GM11168 (cell line): ENCODE measurements at regions not wholly inside any gene's neighbourhood (a gene's known extent, or its start where the extent isn't known, plus 50 kb on each side); places are given as distances from the start of the nearest gene placed in this dataset.

ENCODE experiments used
- in situ Hi-C: fragments of 300-500 bp; cut with MboI; formaldehyde crosslinking; loops from one replicate; pipeline ENCODE4 v1.12.0; 2022; ENCODE audit warnings: low sequenced_read_pairs; ENCODE audit not compliant: unreplicated experiment

DNA sequence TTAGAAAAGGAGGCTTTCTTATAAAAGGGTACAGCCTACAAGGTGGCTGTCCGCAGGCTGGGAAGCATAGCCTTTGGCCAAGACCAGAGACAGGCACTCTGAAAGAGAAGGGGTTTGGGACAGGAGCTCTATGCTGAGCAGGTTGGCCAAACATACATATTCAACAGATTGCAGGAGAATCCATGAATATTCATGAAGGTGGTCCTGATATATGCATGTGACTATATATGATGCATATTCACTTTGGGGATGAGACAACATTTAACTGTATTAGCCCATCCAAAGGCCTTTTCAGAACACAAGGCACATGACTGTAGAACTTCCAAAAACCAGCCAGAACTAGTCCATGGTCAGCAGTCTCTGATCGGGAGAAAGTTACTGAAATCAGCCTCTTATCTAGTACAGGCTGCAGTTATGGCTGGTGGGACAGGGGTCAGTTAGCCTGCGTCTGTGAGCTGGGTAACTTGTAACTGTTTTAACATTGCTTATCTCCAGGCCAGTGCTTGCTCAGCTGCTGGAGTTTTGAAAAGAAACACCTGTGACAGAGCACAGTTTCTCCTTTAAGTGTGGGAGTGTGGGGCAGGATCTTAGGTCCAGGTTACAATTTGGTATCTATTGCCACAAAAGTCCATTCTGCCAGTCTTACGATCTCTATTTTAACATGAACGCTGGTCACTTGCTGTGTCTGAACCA lies 924.2 kb downstream of the UQCRFS1 start:
- in situ Hi-C loops = no loop called here

DNA sequence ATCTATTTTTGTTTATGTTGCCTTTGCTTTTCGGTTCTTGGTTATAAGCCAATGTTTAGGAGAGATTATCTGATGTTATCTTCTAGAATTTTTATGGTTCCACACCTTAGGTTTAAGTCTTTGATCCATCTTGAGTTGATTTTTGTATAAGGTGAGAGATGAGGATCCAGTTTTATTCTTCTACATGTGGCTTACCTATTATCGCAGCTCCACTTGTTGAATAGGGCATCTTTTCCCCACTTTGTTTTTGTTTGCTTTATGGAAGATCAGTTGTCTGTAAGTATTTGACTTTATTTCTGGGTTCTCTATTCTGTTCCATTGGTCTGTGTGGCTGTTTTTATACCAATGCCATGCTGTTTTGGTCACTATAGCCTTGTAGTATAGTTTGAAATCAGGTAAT lies 927.0 kb downstream of the UQCRFS1 start:
- in situ Hi-C loops = no loop called here

DNA sequence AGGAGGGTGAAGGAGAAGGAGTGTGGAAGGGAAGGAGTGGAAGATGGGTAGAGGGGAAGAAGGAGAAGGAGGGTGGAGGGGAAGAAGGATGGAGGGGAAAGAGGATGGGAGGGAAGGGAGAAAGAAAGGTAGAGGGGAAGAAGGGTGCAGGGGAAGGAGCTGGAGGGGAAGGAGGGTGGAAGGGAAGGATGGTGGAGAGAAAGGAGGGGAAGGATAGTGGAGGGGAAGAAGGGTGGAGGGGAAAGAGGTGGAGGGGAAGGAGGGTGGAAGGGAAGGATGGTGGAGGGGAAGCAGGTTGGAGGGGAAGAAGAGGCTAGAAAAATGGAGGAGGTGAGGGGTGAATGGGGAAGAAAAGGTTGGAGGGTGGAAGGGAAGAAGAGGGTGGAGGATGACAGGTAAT lies 927.9 kb downstream of the UQCRFS1 start:
- in situ Hi-C loops = no loop called here

DNA sequence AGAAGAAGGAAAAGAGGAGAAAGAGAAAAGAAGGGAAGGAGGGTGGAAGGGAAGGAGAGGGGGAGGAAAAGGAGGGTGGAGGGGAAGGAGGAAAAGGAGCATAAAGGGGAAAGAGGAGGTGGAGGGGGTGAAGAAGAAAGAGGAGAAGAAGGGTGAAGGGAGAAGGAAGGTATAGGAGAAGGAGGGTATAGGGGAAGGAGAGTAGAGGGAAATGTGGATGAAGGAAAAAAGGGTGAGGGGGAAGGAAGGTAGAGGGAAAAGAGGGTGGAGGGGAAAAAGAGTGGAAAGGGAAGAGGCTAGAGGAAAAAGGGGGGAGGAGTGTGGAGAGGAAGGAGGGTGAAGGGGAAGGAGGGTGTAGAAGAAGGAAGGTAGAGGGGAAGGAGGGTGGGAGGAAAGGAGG lies 928.6 kb downstream of the UQCRFS1 start:
- in situ Hi-C loops = no loop called here

DNA sequence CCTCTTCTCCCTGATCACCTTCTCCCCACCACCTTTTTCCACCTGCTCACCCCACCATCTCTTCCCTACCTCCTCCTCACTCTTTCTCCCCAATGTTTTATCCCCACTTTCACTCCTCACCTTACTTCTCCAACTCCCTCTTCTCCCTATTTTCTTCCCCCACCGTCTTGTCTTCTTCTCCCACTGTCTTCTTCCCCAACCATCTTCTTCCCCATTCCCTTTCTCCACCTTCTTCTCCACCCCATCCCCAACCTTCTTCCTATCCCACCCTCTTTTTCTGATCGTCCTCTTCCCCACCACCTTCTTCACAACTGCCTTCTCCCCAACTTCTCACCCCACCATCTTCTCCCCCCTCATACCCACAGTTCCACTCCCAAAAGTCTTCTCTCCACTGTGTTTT lies 929.4 kb downstream of the UQCRFS1 start:
- in situ Hi-C loops = no loop called here

DNA sequence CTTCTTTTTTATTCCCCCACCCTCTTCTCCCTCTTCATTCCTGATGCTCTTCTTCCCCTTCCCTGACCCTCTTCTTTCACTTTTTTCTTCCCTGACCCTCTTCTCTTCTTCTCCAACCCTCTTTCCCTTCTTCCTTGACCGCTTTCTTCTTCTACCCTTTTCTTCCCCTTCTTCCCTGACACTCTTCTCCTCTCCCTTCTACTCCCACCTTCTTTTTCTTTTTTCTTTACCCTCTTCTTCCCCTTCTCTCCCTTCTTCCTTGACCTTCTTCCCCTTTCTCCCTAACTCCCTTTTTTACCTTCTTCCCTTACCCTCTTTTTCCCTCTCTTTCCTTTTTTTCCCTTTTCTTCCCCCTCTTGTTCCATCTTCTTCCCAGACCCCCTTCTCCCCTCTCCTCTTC lies 931.3 kb downstream of the UQCRFS1 start:
- in situ Hi-C loops = no loop called here

DNA sequence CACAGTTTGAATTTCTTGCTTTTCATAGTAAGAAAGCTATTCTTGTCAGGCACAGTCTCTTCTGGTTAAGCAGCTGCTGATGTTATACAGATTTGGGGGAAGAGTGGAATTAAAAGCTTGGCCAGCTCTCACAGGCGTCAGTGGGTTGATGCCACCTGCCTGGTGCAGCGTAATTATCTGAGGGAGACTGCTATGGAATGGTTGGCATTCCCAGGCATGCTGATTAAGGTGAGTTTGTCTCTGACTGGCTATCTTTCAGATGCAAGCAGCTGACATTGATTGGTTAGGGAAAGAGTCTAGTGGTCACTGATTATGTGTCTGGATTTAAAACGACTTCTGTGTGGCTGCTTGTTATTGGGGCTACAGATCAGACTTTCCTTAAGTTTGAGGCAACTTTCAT lies 948.4 kb downstream of the UQCRFS1 start:
- in situ Hi-C loops = no loop called here

DNA sequence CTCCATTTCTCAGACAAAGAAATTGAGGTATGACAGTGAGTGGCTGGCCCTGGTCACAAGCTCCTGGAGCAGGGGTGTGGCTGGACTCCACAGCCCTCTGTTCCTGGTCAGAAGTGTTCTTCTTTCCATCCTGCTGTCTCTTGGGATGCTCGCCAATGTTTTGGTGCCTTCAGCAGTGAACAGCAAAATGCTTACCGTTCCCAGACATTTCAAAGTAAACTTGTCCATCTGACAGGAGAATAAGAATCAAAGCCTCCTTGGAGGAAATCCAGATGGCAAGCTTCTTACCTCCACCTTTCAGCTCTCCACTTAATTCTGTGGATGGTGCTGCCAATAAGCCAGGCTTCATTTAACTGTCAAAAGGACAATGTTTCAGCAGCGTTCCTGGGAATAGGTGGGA lies 954.1 kb downstream of the UQCRFS1 start:
- in situ Hi-C loops = no loop called here

DNA sequence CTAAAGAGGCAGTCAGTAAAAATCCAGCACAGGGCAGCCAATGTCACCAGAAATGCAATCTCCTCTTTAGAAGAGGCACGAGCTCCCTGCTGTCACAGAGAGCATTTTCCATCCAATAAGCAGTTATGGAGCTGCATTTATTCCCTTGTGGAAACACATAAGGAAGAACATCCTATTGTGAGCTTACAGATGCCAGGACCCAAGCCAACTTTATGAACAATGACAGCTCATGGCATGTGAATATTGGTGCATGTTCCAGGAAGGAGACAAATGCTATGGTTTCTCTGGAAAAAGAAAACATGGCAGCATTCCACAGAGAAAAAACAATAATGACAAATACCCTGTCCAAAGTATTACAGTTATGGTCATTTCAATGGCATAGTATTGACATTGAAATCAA lies 955.6 kb downstream of the UQCRFS1 start:
- in situ Hi-C loops = no loop called here

DNA sequence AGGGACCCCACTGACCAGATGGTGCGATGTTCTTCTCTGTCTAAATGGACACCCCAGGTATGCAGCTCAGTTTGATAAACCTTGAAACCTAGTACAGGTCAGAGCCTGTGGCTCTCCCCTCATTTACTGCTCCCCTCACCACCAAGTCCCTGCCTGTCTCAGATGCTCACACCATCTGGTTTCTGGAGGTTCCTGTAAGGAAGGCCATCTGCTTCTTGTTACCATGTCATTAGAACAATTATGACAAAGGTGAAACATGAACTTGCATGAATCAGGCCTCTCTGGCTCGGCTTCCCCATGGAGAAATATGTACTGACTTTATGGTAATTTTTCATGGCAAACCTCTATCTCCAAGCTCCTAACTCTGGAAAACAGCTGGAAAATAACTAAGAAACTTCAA lies 965.7 kb downstream of the UQCRFS1 start:
- in situ Hi-C loops = no loop called here

DNA sequence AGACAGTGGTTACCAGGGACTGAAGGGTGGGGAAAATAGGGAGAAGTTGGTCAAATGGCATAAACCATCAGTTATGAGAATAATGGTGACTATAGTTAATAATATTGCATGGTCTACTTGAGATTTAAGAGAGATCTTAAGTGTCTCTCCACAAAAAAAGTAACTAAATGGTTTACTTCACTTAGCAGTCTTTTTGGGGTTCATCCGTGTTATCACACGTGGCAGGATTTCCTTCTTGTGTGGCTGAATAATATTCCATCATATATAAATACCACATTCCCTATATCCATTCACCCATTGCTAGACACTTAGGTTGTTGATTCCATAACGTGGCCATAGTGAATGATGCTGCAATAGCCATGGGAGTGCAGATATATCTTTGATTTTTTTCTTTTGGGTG lies 967.0 kb downstream of the UQCRFS1 start:
- in situ Hi-C loops = no loop called here

DNA sequence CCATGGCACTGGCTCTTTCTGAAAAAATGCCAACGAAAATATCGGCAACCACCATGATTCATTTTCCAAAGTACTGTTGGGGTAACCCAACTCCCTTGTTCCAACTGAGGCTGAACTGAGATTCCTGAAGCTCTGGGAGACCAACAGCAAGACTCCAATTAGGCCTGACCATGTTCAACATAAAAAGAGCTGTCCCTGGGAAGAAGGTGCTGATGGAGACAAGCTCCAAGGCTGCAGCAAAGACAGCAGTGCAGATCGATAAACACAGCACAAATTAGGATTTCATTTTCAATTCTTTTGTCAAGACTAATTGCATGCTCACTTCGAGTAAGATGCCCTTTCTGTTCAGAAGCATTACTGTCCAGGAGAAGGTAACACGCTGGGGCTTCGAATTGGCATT lies 968.0 kb downstream of the UQCRFS1 start:
- in situ Hi-C loops = no loop called here

DNA sequence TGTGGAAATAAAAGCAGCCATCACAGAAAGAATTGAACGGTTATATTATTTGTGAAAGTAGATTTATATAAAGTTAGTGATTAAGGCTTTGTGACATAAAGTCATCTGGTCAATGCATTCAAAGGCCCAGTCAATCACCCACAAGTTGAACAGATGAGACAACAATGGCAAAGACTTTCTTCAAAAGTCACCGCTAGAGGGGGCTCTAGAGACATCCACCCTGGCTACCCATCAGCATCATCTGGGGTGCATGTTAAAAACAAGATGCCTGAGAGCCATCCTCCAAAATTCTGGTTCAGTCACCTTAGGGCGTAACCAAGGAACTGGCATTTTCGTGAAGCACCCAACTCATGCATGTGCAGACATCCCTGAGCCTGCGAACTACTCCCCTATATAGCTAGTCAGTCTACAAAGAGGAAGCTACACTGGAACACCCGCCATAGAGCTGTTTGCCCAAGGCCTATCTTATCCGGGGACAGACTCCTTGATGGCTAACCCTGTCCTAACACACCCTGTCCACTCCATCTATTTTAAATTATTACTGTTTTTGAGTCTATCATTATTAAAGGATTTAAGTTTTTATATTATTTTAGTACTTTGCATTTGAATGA lies 970.5 kb downstream of the UQCRFS1 start:
- in situ Hi-C loops = no loop called here

DNA sequence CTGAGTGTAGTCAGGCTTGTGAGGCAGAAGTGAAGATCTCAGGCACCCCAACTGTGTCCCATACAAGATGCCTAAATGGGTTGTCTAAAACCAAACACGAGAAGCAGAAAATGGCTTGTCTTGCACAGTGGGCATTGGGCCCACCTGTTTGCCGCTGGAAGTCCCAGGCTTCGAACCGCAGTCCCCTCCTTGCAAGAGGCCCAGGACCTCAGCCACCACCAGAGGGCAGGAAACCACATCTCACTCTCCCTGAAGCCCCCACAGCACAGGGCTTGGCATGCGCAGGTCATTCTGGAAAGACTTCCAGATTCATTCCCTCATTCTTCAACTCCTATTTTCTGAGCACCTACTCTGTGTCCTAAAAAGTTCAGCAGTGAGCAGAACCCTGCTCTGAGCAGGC lies 973.7 kb downstream of the UQCRFS1 start:
- in situ Hi-C loops = no loop called here

DNA sequence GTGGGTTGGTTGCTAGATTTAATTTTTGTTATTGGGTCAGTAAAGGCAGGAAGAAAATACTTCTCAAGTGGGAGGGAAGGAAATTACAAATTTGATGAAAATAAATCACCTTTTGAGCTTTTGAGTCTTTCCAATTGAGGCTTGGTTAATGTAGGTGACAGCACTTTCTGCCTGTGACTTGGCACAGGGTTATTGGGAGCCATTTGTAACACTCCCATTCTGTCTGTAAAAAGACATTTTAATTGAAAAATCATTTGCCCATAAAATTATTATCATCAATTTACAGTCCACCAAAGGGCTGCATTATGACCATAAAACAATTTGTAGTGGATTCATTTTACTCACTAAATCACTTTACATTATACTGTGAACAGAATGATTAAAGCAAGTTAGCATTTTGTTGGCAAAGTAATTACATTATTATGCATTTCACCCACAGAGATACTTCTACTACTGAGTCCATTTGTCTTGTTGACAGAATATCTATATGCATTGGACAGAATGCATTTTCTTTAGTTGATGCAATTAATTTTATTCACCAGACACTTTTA lies 974.6 kb downstream of the UQCRFS1 start:
- in situ Hi-C loops = no loop called here

DNA sequence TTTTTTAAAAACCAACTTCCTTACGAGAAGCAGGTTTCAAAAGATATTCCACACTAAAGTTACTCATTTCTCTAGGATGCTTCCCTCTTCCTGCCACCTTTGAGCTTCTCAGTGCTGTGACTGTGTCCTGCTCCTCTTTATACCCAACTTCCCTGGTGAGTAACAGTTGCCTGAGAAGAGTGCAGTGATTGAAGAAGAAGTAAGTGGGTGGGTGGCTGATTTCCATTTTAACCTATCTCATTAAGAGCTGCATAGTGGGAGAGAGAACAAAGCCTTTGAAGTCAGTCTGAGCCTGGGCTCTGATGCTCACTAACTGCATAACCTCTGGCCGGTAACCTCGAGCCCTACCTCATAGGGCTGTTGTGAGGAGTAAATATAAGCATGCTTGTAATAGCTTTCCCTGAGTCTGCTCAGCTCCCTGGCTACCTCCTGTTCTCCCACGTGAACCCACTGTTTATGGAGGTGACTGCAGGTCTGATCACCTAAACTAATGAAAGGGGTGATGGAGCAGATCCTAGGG lies 977.3 kb downstream of the UQCRFS1 start:
- in situ Hi-C loops = no loop called here

DNA sequence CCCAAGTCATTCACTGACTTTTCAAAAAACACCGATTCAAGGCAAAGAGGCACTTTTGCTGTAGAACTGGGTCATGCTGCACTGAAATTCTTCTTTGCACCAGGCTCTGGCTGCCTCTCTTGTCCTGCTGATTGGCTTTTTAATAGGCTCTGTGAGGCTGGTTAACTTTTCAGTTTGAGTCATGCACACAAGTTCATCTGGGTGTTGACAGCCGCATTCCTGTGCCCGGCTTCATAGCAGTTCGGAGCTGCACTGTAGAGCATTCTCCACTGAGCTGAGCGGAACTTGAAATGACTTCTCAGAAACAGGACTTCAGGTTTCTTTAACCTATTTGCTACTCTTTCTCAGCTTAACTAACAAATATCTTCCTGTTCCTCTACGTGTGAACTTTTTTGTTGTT lies 978.3 kb downstream of the UQCRFS1 start:
- in situ Hi-C loops = no loop called here

DNA sequence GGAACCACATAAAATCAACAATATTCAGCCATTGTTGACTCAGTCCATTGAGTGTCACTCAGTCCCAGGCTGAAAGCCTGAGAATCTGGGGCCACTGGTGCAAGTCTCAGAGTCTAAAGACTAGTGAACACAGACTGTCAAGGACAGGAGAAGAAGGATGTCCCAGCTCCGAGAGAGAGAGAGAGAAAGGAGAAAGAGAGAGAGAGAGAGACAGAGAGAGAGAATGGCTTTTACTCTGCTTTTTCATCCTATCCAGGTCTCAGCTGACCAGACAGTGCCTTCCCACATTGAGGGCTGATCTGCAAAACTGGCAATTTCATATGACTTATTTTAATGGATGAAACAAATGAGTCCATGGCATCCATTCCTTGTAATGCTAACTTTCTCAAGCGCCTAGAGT lies 984.1 kb downstream of the UQCRFS1 start:
- in situ Hi-C loops = no loop called here

DNA sequence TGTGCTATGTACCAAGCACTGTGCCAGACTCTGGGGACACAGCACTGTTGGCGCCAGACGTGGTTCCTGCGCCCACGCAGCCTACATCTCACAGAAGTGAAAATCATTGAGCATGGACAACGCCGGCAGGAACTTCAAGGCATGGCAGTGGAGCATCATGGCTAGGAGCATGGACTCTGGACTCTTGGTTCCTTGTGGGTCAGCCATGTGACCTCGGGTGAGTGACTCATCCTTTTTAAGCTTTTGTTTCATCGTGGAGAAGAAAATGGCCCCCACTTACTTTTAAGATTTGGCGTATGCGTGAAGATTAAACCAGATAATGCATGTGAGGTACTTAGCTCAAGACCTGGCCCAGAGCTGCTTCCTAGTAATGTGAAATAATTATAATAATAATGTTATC lies 988.5 kb downstream of the UQCRFS1 start:
- in situ Hi-C loops = no loop called here

DNA sequence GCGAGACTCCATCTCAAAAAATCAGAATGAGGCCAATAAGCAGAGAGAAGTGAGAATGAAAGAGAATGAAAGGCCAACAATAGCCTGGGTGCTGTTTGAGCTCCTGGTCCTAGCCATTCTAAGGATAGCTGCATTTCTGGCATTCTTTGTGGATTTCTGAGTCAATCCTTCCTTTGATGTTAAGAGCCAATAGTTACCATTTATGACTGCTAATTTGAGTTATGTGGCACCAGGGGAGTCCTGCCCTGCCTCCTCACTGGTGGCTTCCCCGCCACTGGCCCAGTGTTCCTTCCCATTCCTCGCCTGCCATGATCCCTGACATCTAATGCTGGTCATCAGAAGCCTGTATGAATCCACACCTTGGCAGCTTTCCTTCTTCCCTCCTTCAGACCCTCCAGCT lies 991.2 kb downstream of the UQCRFS1 start:
- in situ Hi-C loops = no loop called here

DNA sequence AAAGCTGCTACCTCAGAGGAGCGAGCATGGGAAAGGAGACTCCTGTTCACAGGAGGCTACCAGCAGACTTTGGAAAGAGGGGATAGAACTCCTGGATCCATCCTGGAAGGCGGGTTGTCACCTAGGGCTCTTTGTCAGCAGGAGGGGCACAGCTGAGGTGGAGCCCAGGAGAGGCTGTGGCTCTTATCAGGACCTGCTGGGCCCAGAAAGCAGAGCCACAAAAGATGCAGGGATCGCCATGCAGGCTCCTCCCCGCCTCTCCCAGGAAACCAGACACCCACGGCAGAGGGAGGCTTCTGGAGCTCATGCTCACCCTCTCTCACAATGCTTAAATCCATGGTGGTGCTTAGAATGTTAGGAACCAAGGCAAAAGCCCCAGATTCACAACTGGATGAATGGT lies 994.2 kb downstream of the UQCRFS1 start:
- in situ Hi-C loops = no loop called here

DNA sequence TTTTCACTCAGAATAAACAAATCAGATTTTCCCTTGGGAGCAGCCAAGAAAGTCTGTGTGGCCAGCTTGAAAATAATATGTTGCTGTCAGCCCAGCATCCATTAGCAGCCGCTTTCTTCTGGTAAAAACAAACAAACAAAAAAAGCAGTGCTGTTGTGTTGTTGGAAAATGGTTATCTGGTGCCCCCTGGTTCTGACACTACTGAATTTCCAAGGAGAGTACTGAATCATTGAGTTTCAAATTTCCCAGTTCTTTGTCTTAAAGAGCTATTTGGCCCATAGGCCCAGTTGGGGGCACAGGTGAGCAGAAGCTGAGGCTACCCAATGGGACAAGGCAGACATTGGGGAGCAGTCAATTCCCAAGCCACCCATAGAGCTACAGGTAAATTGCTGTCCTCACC lies 995.9 kb downstream of the UQCRFS1 start:
- in situ Hi-C loops = no loop called here
